HUES6 (cell line): ENCODE measurements at regions not wholly inside any gene's neighbourhood (a gene's known extent, or its start where the extent isn't known, plus 50 kb on each side); places are given as distances from the start of the nearest gene placed in this dataset.

Experiments
- H3K27ac ChIP-seq: 2 replicates; pipeline ENCODE4 v1.7.0; 2013; ENCODE audit warnings: low read depth, mild to moderate bottlenecking, low read length, inconsistent platforms
- H3K27me3 ChIP-seq: 2 replicates; pipeline ENCODE4 v1.6.1; 2013; ENCODE audit warnings: low read length; ENCODE audit not compliant: control insufficient read depth, insufficient read depth
- H3K36me3 ChIP-seq: 2 replicates; pipeline ENCODE4 v1.6.1; 2013; ENCODE audit warnings: low read length; ENCODE audit not compliant: control insufficient read depth, insufficient read depth
- H3K4me1 ChIP-seq: 2 replicates; pipeline ENCODE4 v1.6.1; 2013; ENCODE audit warnings: low read length; ENCODE audit not compliant: control insufficient read depth, insufficient read depth
- H3K4me3 ChIP-seq: 2 replicates; pipeline ENCODE4 v1.5.1; 2013; ENCODE audit warnings: low read depth, low read length
- H3K9ac ChIP-seq: one replicate; pipeline ENCODE4 v1.6.1; 2013; ENCODE audit warnings: mild to moderate bottlenecking, low read length
- H3K9me3 ChIP-seq: 2 replicates; pipeline ENCODE4 v1.6.1; 2013; ENCODE audit warnings: low read depth, low read length; ENCODE audit not compliant: control insufficient read depth, insufficient read depth

DNA sequence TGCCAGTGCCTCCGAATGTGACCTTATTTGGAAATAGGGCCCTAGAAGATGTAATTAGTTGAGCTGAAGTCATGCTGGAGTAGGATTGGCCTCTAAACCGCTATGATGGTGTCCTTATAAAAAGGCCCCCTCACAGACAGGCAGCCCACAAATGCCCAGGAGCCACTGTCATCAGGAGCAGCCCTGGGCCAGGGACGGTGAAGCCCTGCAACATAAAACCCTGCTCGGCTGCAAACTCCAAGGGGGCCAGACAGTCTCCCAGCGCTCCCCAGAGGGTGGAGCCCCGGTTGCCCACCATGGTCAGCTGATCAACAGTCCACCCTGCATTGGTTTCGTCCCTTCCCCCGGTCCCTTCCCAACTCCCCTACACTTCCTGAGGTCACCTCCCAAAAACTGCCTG, 351.7 kb downstream of the FOXL1 start:
- peaks cover 22% of the 10 kb centered on the region; the same call in 1 of the 2 replicates for H3K4me1 ChIP-seq
- peak overlapping the region; percentile 12 for H3K9ac ChIP-seq
- H3K4me3 ChIP-seq, result no peak overlapping the region
- no peaks in the 10 kb centered on the region for H3K27me3 ChIP-seq
- peaks cover 5% of the 10 kb centered on the region; the same call in 1 of the 2 replicates for H3K9me3 ChIP-seq
- H3K27ac ChIP-seq, result peak overlapping the region; percentile 12; the same call in 1 of the 2 replicates
- H3K36me3 ChIP-seq, result no peaks in the 10 kb centered on the region

GRCh38 chr16:86930663-86931373, 352.5 kb downstream of the FOXL1 start:
- Histone ChIP-seq H3K36me3 (no peaks in the 10 kb centered on the region), H3K27ac (no peak overlapping the region), H3K9me3 (peaks cover 5% of the 10 kb centered on the region; the same call in 1 of the 2 replicates), H3K4me1 (peaks cover 22% of the 10 kb centered on the region; the same call in 1 of the 2 replicates), H3K27me3 (no peaks in the 10 kb centered on the region), H3K4me3 (no peak overlapping the region), H3K9ac (no peak overlapping the region)

DNA sequence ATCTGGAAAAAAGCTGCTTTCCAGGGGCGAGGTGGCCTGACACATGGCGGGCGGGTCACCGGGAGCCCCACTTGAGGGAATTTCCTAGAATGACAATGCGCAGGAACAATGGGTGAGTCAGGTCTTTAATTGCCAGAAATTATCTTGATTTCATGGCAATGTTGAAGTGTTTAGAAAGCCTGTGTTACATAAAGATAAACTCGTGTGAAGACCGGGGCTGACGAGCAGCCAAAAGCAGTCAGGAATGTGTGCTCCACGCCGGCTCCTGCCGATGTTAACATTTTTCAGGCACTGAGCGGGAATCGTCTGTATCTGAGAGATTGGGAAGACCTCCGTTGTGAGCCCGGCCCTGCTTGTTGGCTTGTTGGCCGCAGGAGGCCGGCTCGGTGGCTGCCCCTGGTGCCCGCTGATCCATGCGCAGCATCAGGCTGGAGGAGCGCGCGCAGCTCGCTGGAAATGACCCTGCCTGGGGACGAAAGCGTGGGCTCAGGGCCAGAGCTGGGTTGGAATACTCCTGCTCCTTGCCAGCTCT, 353.1 kb downstream of the FOXL1 start:
- H3K9ac ChIP-seq, result no peak overlapping the region

GRCh38 chr16:86932130-86932982, 354.0 kb downstream of the FOXL1 start:
- H3K4me1 ChIP-seq, result peaks cover 22% of the 10 kb centered on the region; the same call in 1 of the 2 replicates
- peaks cover 2% of the 10 kb centered on the region; the same call in 1 of the 2 replicates for H3K27me3 ChIP-seq
- peaks cover 5% of the 10 kb centered on the region for H3K9me3 ChIP-seq
- H3K9ac ChIP-seq, result no peak overlapping the region
- no peak overlapping the region for H3K27ac ChIP-seq
- no peaks in the 10 kb centered on the region for H3K36me3 ChIP-seq
- H3K4me3 ChIP-seq, result no peak overlapping the region

More for the DNA sequence above, 353.1 kb downstream of the FOXL1 start:
- Histone ChIP-seq H3K4me3 (no peak overlapping the region), H3K4me1 (peaks cover 22% of the 10 kb centered on the region; the same call in 1 of the 2 replicates), H3K27ac (no peak overlapping the region), H3K27me3 (no peaks in the 10 kb centered on the region; the same call in 1 of the 2 replicates), H3K9me3 (peaks cover 5% of the 10 kb centered on the region), H3K36me3 (no peaks in the 10 kb centered on the region)

DNA sequence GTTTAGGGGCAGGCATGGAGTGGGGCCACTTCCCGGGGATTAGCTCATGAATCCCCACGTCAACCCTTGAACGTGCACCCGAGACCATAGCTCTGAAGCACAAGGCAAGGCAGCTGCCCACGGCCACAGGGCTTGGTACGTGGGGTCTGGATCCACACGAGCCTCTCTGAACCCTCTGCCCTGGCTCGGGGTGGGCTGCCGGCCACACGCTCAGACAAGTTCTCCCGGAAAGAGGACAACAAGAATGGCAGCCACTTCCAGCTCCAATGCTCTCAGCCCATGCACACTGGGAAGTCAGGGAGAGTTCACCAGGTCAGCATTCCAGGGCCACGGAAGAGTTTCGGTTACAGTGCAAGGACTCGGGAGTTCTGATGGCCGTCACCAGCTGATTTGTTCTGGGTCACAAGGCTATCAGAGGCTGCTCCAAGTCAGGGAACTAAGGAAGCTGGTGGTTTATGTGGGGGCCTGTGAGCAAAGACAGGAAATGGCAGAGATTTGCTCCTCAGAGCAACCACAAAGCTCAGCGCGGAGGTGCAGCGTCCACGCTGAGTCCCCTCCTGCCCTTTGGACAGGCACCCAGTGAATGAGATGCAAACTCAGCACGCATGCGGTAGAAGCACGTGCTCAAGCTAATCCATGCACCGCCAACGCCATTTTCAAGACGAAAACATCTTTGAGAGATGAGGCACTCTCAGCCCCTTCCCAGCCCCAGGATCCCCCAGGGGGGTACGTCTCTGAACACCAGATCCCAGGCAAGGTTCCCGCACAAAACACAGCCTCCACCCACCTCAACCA, 356.4 kb downstream of the FOXL1 start:
- H3K4me1 ChIP-seq, result peaks cover 18% of the 10 kb centered on the region; the same call in 1 of the 2 replicates
- no peak overlapping the region for H3K4me3 ChIP-seq
- H3K27me3 ChIP-seq, result peaks cover 3% of the 10 kb centered on the region; the same call in 1 of the 2 replicates
- H3K9ac ChIP-seq, result no peak overlapping the region
- no peak overlapping the region for H3K27ac ChIP-seq
- H3K9me3 ChIP-seq, result peaks cover 10% of the 10 kb centered on the region
- H3K36me3 ChIP-seq, result no peaks in the 10 kb centered on the region

DNA sequence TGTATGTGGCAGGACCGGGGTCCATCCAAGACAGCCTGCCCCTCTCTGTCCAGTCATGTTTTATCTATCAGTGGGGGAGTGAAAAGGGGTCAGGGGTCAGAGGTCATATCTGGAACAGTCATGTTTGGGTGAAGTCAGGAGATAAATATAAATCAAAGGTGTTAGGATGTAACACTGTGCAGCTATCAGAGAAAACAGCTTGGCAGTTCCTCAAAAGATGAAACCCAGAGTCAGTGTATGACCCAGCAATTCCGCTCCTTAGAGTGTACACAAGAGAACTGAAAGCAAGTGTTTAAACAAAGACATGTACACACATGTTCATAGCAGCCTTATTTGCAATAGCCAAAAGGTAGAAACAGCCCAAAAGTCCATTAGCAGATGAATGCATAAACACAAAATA, 361.3 kb downstream of the FOXL1 start:
- H3K9me3 ChIP-seq, result peaks cover 13% of the 10 kb centered on the region
- no peaks in the 10 kb centered on the region; the same call in 1 of the 2 replicates for H3K4me1 ChIP-seq
- no peak overlapping the region for H3K27ac ChIP-seq
- peaks cover 3% of the 10 kb centered on the region; the same call in 1 of the 2 replicates for H3K27me3 ChIP-seq
- no peaks in the 10 kb centered on the region for H3K36me3 ChIP-seq
- no peak overlapping the region for H3K4me3 ChIP-seq
- H3K9ac ChIP-seq, result no peak overlapping the region

GRCh38 chr16:86941731-86942130, 363.4 kb downstream of the FOXL1 start:
- H3K4me1 ChIP-seq, result peaks cover 5% of the 10 kb centered on the region
- no peak overlapping the region for H3K4me3 ChIP-seq
- H3K36me3 ChIP-seq, result no peaks in the 10 kb centered on the region
- H3K27ac ChIP-seq, result no peak overlapping the region
- H3K9me3 ChIP-seq, result peaks cover 13% of the 10 kb centered on the region
- 0 out of 2 replicates have a peak, but pooled peaks cover 3% of the 10 kb centered on the region for H3K27me3 ChIP-seq
- H3K9ac ChIP-seq, result no peak overlapping the region

GRCh38 chr16:86942151-86943051, 364.1 kb downstream of the FOXL1 start:
- Histone ChIP-seq H3K9me3 (peaks cover 13% of the 10 kb centered on the region), H3K27me3 (0 out of 2 replicates have a peak, but pooled peaks cover under 1% of the 10 kb centered on the region), H3K4me1 (peaks cover 11% of the 10 kb centered on the region), H3K9ac (no peak overlapping the region), H3K36me3 (no peaks in the 10 kb centered on the region), H3K27ac (no peak overlapping the region), H3K4me3 (no peak overlapping the region)

GRCh38 chr16:86945166-86945900, 367.0 kb downstream of the FOXL1 start:
- Histone ChIP-seq H3K36me3 (no peaks in the 10 kb centered on the region), H3K27ac (no peak overlapping the region), H3K9me3 (peaks cover 5% of the 10 kb centered on the region), H3K4me3 (no peak overlapping the region), H3K27me3 (no peaks in the 10 kb centered on the region), H3K4me1 (peaks cover 11% of the 10 kb centered on the region), H3K9ac (no peak overlapping the region)
